GM12874 (cell line): ENCODE measurements at regions not wholly inside any gene's neighbourhood (a gene's known extent, or its start where the extent isn't known, plus 50 kb on each side); places are given as distances from the start of the nearest gene placed in this dataset.

Experiments used
- CTCF ChIP-seq: IDR thresholded peaks from 2 replicates; pipeline ENCODE4 v1.5.1; 2011; ENCODE audit warnings: low read depth, mild to moderate bottlenecking, control low read depth, low read length, moderate library complexity; ENCODE audit not compliant: insufficient read depth

- TF ChIP-seq CTCF: no peak
Measured at GRCh38 chr12:59044791-59045190, 124.5 kb upstream of the LRIG3 start.

GRCh38 chr12:59041241-59042121 is 121.2 kb upstream of the LRIG3 start:
- no peak for TF ChIP-seq CTCF

- TF ChIP-seq CTCF: no peak
Measured at GRCh38 chr12:59040656-59041055, 120.4 kb upstream of the LRIG3 start.

GRCh38 chr12:59040043-59040442 is 119.7 kb upstream of the LRIG3 start:
- TF ChIP-seq CTCF: no peak

GRCh38 chr12:59039005-59039404 is 118.7 kb upstream of the LRIG3 start:
- TF ChIP-seq CTCF: no peak

GRCh38 chr12:59036973-59037762 is 116.9 kb upstream of the LRIG3 start:
- TF ChIP-seq CTCF: no peak

- no peak for TF ChIP-seq CTCF
Measured at GRCh38 chr12:59036347-59036746, 116.0 kb upstream of the LRIG3 start.
